ENCODE measurements at regions not wholly inside any gene's neighbourhood (a gene's known extent, or its start where the extent isn't known, plus 50 kb on each side); places are given as distances from the start of the nearest gene placed in this dataset.
"Not testable (repeated sequence)": the region's sequence is repeated elsewhere in the genome, so short reads cannot be mapped to it uniquely, and the experiment has no call there.

GRCh38 chr11:25562417-25562816, 769.5 kb upstream of the ANO3 start:
- H3K27ac ChIP-seq, result no peak overlapping the region

GRCh38 chr11:25565846-25566245, 766.1 kb upstream of the ANO3 start:
- Histone ChIP-seq H2AFZ (no peak overlapping the region), H3K9me3 (ENCODE audit: low read depth) (no peaks in the 10 kb centered on the region), H3K27ac (no peak overlapping the region), H3K79me2 (ENCODE audit: insufficient read depth) (no peaks in the 10 kb centered on the region), H3F3A (ENCODE audit: insufficient read depth) (no peaks in the 10 kb centered on the region), H3K4me1 (ENCODE audit: insufficient read depth) (no peaks in the 10 kb centered on the region), H3K4me2 (ENCODE audit: unreplicated experiment) (no peak overlapping the region), H4K20me1 (ENCODE audit: insufficient read depth) (no peaks in the 10 kb centered on the region), H3K4me3 (no peak overlapping the region), H3K27me3 (replicated peaks; ENCODE audit: insufficient read depth) (no peaks in the 10 kb centered on the region), H3K36me3 (ENCODE audit: low read depth) (no peaks in the 10 kb centered on the region), H3K9ac (no peak overlapping the region), H3K9me2 (ENCODE audit: insufficient read depth) (no peaks in the 10 kb centered on the region; the same call in 1 of the 2 replicates)
- in situ Hi-C loops (cut with MboI), result no loop called here
- TF ChIP-seq EZH2phosphoT487 (IDR thresholded peaks at IDR 0.05; ENCODE audit: insufficient read depth, low read depth) (no peak), EZH2 (IDR thresholded peaks at IDR 0.05; ENCODE audit: insufficient read depth, poor library complexity, severe bottlenecking) (no peak)
- DNase-seq, result no peak

More at GRCh38 chr11:25562417-25562816, 769.5 kb upstream of the ANO3 start:
- Histone ChIP-seq H4K20me1 (ENCODE audit: insufficient read depth) (no peaks in the 10 kb centered on the region), H3K9me2 (ENCODE audit: insufficient read depth) (no peaks in the 10 kb centered on the region; the same call in 1 of the 2 replicates), H3K27me3 (replicated peaks; ENCODE audit: insufficient read depth) (no peaks in the 10 kb centered on the region), H3K4me3 (no peak overlapping the region), H3K9ac (no peak overlapping the region), H3K79me2 (ENCODE audit: insufficient read depth) (no peaks in the 10 kb centered on the region), H3F3A (ENCODE audit: insufficient read depth) (no peaks in the 10 kb centered on the region), H3K36me3 (ENCODE audit: low read depth) (no peaks in the 10 kb centered on the region), H2AFZ (no peak overlapping the region), H3K4me1 (ENCODE audit: insufficient read depth) (no peaks in the 10 kb centered on the region), H3K9me3 (ENCODE audit: low read depth) (no peaks in the 10 kb centered on the region), H3K4me2 (ENCODE audit: unreplicated experiment) (no peak overlapping the region)
- in situ Hi-C loops (cut with MboI), result no loop called here
- TF ChIP-seq EZH2 (IDR thresholded peaks at IDR 0.05; ENCODE audit: insufficient read depth, poor library complexity, severe bottlenecking), result no peak
- TF ChIP-seq EZH2phosphoT487 (IDR thresholded peaks at IDR 0.05; ENCODE audit: insufficient read depth, low read depth), result no peak
- 3 to 4% methylated on average over 2 of the region's 2 CpGs for WGBS, 2 experiments (ENCODE audit: low coverage in 1 of 2, low lambda C conversion rate in 2 of 2, missing lambda C conversion rate in 2 of 2)
- no peak for DNase-seq

GRCh38 chr11:25566298-25567200, 765.4 kb upstream of the ANO3 start:
- 30 to 34% methylated on average over 5 of the region's 5 CpGs for WGBS, 2 experiments (ENCODE audit: low coverage in 1 of 2, low lambda C conversion rate in 2 of 2, missing lambda C conversion rate in 2 of 2)
- DNase-seq, result no peak
- in situ Hi-C loops (cut with MboI), result no loop called here

GRCh38 chr11:25576320-25576719, 755.6 kb upstream of the ANO3 start:
- WGBS, 2 experiments (ENCODE audit: low coverage in 1 of 2, low lambda C conversion rate in 2 of 2, missing lambda C conversion rate in 2 of 2), result 28 to 43% methylated on average over 1 of the region's 1 CpG
- DNase-seq, result no peak
- no peaks in the 10 kb centered on the region for H3K36me3 ChIP-seq (ENCODE audit: low read depth)
- H3F3A ChIP-seq (ENCODE audit: insufficient read depth), result no peaks in the 10 kb centered on the region
- H3K4me1 ChIP-seq (ENCODE audit: insufficient read depth), result no peaks in the 10 kb centered on the region
- H3K4me2 ChIP-seq (ENCODE audit: unreplicated experiment), result no peak overlapping the region
- H3K79me2 ChIP-seq (ENCODE audit: insufficient read depth), result no peaks in the 10 kb centered on the region
- no peak overlapping the region for H2AFZ ChIP-seq
- no peaks in the 10 kb centered on the region for H4K20me1 ChIP-seq (ENCODE audit: insufficient read depth)
- H3K27ac ChIP-seq, result no peak overlapping the region
- H3K9ac ChIP-seq, result no peak overlapping the region
- no peaks in the 10 kb centered on the region for H3K9me3 ChIP-seq (ENCODE audit: low read depth)
- no peaks in the 10 kb centered on the region for H3K27me3 ChIP-seq (replicated peaks; ENCODE audit: insufficient read depth)
- no peak overlapping the region for H3K4me3 ChIP-seq
- no peaks in the 10 kb centered on the region for H3K9me2 ChIP-seq (ENCODE audit: insufficient read depth)
- in situ Hi-C loops (cut with MboI), result no loop called here
- TF ChIP-seq EZH2phosphoT487 (IDR thresholded peaks at IDR 0.05; ENCODE audit: insufficient read depth, low read depth) (no peak), EZH2 (IDR thresholded peaks at IDR 0.05; ENCODE audit: insufficient read depth, poor library complexity, severe bottlenecking) (no peak)

More at GRCh38 chr11:25566298-25567200, 765.4 kb upstream of the ANO3 start:
- H3K27ac ChIP-seq, result no peak overlapping the region
- no peaks in the 10 kb centered on the region; the same call in 1 of the 2 replicates for H3K9me2 ChIP-seq (ENCODE audit: insufficient read depth)
- no peak overlapping the region for H3K4me3 ChIP-seq
- no peak overlapping the region for H3K4me2 ChIP-seq (ENCODE audit: unreplicated experiment)
- no peak overlapping the region for H2AFZ ChIP-seq
- H3F3A ChIP-seq (ENCODE audit: insufficient read depth), result no peaks in the 10 kb centered on the region
- TF ChIP-seq EZH2phosphoT487 (IDR thresholded peaks at IDR 0.05; ENCODE audit: insufficient read depth, low read depth), result no peak
- no peak for TF ChIP-seq EZH2 (IDR thresholded peaks at IDR 0.05; ENCODE audit: insufficient read depth, poor library complexity, severe bottlenecking)
- H4K20me1 ChIP-seq (ENCODE audit: insufficient read depth), result no peaks in the 10 kb centered on the region
- H3K36me3 ChIP-seq (ENCODE audit: low read depth), result no peaks in the 10 kb centered on the region
- H3K9ac ChIP-seq, result no peak overlapping the region
- no peaks in the 10 kb centered on the region for H3K27me3 ChIP-seq (replicated peaks; ENCODE audit: insufficient read depth)
- H3K9me3 ChIP-seq (ENCODE audit: low read depth), result no peaks in the 10 kb centered on the region
- no peaks in the 10 kb centered on the region for H3K79me2 ChIP-seq (ENCODE audit: insufficient read depth)
- no peaks in the 10 kb centered on the region for H3K4me1 ChIP-seq (ENCODE audit: insufficient read depth)

GRCh38 chr11:25579554-25579953, 752.4 kb upstream of the ANO3 start:
- H2AFZ ChIP-seq; H3K27me3 ChIP-seq (replicated peaks; ENCODE audit: insufficient read depth); H3F3A ChIP-seq (ENCODE audit: insufficient read depth); H3K4me2 ChIP-seq (ENCODE audit: unreplicated experiment); H4K20me1 ChIP-seq (ENCODE audit: insufficient read depth); H3K9ac ChIP-seq; H3K27ac ChIP-seq; in situ Hi-C loops (cut with MboI); H3K9me2 ChIP-seq (ENCODE audit: insufficient read depth); H3K9me3 ChIP-seq (ENCODE audit: low read depth); DNase-seq; H3K79me2 ChIP-seq (ENCODE audit: insufficient read depth); H3K36me3 ChIP-seq (ENCODE audit: low read depth); H3K4me3 ChIP-seq; H3K4me1 ChIP-seq (ENCODE audit: insufficient read depth): not testable (repeated sequence)
- WGBS, 2 experiments (ENCODE audit: low coverage in 1 of 2, low lambda C conversion rate in 2 of 2, missing lambda C conversion rate in 2 of 2), result 13 to 27% methylated on average over 2 of the region's 2 CpGs

Measured in GM23248 (cell line).